MM.1S (cell line): ENCODE measurements at regions not wholly inside any gene's neighbourhood (a gene's known extent, or its start where the extent isn't known, plus 50 kb on each side); places are given as distances from the start of the nearest gene placed in this dataset.

ENCODE experiments used
- EZH2 ChIP-seq: fragments of 300-600 bp; sonication (generic); optimal IDR thresholded peaks from 2 replicates; pipeline ENCODE3; 2017; ENCODE audit warnings: low read depth, mild to moderate bottlenecking, antibody characterized with exemption, low read length, mixed read lengths
- EZH2phosphoT487 ChIP-seq: fragments of 300-600 bp; sonication (generic); IDR thresholded peaks from 2 replicates; pipeline ENCODE4 v1.6.1; 2018; ENCODE audit warnings: antibody characterized with exemption, low read length
- TF ChIP-seq, protein P1 (sequence below): fragments of 300-600 bp; sonication (generic); IDR thresholded peaks from 2 replicates; pipeline ENCODE4 v1.5.1; 2016; ENCODE audit warnings: antibody characterized with exemption, low read length, mixed read lengths

DNA sequence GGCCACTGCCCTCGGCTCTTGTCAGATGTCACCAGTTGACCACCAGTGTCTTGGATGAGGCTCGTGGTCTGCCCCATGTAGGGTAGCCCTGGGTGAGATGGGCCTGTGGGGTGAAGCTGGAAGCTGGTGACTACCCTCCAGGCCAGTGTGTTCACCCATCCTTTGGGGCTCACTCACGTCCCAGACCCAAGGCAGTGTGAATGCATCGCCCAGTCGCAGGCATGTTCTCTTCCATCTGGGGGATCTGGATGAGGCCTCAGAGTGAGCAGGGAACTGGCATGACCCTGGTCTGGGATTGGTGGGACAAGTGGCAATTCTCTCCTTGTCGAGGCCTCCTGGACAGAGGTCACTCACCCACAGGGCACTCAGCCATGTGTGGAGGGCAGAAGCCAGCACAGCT lies 120.1 kb upstream of the PHACTR3 start:
- TF ChIP-seq, protein P1, sequence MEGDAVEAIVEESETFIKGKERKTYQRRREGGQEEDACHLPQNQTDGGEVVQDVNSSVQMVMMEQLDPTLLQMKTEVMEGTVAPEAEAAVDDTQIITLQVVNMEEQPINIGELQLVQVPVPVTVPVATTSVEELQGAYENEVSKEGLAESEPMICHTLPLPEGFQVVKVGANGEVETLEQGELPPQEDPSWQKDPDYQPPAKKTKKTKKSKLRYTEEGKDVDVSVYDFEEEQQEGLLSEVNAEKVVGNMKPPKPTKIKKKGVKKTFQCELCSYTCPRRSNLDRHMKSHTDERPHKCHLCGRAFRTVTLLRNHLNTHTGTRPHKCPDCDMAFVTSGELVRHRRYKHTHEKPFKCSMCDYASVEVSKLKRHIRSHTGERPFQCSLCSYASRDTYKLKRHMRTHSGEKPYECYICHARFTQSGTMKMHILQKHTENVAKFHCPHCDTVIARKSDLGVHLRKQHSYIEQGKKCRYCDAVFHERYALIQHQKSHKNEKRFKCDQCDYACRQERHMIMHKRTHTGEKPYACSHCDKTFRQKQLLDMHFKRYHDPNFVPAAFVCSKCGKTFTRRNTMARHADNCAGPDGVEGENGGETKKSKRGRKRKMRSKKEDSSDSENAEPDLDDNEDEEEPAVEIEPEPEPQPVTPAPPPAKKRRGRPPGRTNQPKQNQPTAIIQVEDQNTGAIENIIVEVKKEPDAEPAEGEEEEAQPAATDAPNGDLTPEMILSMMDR: no peak
- TF ChIP-seq EZH2phosphoT487 (no peak), EZH2 (no peak)
